T-helper 9 cell (primary cell): ENCODE measurements at regions not wholly inside any gene's neighbourhood (a gene's known extent, or its start where the extent isn't known, plus 50 kb on each side); places are given as distances from the start of the nearest gene placed in this dataset.

ENCODE experiments used
- DNase-seq: peaks from one replicate; pipeline ENCODE4 v3.0.0-alpha.2; 2020

GRCh38 chr16:80299416-80299815, 241.4 kb upstream of the DYNLRB2 start:
- no peak for DNase-seq

DNA sequence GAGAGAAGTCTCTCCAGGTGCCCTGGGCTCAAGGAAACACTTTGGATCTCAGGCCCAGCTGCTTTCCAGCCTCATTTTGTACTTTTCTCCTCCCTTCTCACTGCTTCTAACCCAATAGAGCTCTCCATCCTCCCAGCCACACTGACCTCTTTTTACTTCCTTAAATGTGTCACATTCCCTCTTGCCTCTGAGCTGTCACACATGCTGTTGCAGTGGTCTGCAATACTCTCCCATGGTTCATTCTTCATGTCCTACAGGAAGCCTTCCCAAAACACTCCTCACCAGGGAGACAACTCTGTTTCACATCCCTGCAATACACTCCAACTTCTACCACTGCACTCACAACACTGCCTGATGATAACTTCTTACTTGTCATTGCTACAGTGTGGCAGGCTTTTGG, 242.1 kb upstream of the DYNLRB2 start:
- no peak for DNase-seq

DNA sequence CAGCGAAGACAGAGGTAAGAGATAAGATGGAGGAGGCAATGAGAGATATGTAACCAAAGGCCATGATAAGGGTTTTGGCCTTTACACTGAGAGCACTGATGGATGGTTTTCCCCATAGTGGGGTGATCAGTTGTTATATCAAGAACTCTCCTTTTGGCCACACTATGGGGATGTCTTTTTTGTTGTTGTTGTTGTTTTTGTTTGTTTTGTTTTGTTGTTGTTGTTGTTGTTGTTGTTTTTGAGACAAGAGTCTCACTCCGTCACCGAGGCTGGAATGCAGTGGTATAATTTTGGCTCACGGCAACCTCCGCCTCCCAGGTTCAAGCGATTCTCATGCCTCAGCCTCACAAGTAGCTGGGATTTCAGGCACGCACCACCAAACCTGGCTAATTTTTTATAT, 244.8 kb upstream of the DYNLRB2 start:
- no peak for DNase-seq

DNA sequence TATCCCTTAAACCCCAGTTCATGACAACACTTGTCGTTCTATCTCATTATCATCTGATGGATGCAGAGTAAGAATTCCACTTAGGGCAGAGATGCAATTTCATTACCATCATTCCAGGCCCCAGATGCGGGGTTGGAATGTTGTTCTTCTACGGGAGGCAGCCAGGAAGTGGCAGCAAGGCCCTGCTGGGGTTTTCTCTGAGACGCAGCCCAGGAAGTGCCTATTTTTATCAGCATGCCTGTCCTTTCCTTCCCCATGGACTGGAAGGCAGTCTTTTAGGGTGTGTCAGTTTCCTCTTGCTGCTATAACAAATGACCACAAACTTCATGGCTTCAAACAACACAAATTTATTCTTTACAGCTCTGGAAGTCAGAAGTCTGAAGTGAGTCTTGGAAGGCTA, 246.6 kb upstream of the DYNLRB2 start:
- no peak for DNase-seq

GRCh38 chr16:80288616-80289015, 252.2 kb upstream of the DYNLRB2 start:
- no peak for DNase-seq

GRCh38 chr16:80287674-80288073, 253.1 kb upstream of the DYNLRB2 start:
- no peak for DNase-seq

DNA sequence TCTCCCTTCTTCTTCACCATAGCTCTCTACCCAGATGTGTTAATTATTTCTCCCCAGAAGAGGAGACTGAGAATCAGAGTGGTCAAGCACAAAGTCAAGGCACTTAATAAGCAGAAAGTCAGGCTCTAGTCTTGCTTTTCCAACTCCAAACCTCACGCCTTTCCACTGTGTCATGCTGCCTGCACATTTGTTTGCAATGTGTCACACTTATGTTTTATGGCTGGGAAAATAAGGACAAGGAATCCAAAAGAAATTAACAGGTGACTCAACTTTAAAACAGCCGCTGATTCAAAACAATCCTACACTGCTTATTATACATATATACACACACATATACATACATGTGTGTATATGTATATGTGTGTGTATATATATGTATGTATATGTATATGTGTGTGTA, 255.7 kb upstream of the DYNLRB2 start:
- DNase-seq = no peak

DNA sequence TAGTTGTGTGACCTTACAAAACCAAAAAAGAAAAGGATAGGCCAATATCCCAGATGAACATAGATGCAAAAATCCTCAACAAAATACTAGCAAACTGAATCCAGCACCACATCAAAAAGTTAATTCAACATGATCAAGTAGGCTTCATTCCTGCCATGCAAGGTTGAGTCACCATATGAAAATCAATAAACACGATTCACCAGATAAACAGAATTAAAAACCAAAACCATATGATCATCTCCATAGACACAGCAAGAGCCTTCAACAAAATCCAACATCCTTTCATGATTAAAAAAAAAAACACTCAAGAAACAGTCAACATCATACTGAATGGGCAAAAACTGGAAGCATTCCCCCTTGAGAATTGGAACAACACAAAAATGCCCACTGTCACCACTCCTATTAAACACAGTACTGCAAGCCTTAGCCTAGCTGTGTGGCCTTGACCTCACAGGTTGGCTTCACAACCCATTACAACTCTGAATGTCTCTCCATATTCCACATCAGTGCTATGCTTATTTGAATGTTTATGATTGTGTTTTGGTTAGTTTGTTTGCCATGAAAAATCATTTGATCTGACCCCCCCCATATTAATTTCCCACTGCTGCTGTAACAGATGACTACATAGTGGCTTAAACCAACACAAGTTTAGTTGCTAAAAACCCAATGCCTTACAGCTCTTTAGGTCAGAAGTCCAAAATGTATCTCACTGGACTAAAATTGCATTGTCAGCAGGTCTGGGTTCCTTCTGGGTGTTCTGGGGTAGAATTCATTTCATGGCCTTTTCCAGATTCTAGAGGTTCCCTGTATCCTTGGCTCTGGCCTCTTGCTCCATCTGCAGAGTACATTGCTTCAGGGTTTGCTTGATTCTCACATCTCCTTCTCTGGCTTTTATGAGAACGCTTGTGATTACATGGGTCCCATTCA, 257.1 kb upstream of the DYNLRB2 start:
- no peak for DNase-seq

DNA sequence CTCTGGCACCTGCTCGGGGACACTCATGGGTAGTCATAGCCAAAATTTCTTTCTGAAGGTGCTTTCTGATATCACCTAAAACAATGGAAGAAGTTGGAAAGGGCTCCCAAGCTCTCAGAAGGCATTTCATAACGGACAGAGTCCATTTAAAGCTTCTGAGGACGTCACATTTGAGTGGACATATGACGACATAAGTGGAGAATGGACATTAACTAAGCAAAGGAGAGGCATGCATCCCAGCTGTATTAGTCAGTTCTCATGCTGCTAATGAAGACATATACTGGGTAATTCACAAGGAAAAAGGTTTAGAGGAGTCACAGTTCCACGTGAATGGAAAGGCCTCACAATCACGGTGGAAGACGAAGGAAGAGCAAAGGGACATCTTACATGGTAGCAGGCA, 260.2 kb upstream of the DYNLRB2 start:
- no peak for DNase-seq

- no peak for DNase-seq
These were observed 261.1 kb upstream of the DYNLRB2 start for GRCh38 chr16:80279656-80280055.

- DNase-seq = no peak
These were observed 263.6 kb upstream of the DYNLRB2 start for GRCh38 chr16:80277182-80277581.

GRCh38 chr16:80274576-80275191, 266.1 kb upstream of the DYNLRB2 start:
- no peak for DNase-seq

GRCh38 chr16:80273635-80274538, 266.9 kb upstream of the DYNLRB2 start:
- DNase-seq = no peak

GRCh38 chr16:80265624-80266306, 275.0 kb upstream of the DYNLRB2 start:
- DNase-seq = no peak

DNA sequence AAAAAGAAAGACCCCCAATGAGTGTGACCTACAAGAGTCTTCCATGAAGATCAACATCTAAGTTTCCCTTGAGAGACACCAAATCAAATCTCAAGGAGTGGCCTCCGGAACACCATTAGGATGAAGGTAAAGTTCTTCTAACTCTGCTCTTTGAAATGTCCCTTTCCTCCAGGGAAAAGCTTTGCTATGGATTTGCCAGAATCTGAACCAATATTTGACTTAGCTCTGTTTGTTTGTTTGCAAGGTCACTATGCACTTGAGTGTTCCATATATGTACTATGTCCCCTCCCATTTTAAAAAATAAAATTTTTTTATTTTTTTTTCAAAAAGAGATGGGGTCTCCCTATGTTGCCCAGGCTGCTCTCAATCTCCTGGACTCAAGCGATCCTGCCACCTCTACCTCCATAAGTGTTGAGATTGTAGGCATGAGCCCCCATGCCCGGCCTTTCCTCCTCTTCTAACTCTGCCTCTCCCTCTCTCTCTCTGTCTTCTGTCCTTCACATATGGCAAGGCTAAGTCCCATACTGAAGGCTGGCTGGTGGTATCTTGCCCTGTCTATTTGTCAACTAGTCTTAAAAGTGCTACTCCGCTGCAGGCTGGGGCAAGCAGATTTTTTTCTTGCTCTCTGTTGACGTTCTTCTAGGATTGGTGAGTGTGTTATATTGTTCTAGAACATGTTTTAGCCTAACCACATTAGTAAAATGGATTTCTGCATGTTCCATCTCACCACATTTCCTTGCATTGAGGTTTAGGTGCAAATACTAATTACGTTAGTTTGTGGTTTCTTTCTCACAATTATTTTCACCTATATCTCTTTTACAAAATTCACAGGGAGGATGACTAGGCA, 276.7 kb upstream of the DYNLRB2 start:
- no peak for DNase-seq

DNA sequence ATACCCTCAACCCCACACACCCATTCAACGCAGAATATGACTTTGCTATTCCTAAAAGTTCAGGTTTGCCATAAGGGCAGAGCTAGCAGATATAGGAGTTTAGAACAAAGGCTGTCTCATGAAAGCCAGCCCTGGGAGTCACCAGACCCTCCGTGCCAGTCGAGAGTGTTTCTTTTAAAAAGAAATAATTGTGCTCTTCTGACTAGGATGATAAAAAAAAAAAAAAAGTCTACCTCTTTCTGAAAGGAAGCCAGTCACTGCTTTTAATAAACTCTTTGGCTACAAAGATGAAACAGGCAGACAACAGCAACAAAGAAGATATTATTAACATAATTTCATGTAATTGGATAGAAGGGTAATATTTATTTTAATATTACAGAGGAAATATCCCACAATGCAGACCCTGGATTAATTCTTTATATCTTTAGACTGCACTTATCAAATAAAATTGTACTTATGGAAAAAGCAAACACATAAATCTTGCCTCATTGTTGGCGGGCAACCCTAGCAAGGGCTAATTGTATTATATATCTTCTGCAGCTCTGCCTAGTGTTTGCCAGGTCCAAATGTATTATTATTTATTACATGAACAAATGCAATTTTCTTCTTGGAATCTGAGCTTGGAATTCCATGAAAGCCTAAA, 277.5 kb upstream of the DYNLRB2 start:
- no peak for DNase-seq

DNA sequence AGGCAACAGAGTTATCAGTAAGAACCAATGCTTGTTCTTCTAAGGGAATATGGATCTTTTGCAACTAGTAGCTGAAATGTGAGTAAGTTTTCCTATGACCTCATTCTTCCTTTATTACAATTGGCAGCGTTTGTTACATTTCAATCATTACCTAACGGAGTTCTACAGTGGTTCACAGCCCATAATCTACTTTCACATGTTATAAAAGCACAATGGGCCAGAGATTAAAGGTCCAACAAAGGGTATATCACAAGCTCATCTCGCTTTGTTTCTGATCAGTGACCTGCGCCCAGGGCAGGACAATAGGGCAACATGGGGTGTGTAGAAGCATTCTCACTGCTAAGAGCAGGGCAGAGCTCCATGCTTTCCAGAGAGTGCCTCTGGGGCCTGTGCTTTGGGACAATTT, 279.9 kb upstream of the DYNLRB2 start:
- DNase-seq = no peak

DNA sequence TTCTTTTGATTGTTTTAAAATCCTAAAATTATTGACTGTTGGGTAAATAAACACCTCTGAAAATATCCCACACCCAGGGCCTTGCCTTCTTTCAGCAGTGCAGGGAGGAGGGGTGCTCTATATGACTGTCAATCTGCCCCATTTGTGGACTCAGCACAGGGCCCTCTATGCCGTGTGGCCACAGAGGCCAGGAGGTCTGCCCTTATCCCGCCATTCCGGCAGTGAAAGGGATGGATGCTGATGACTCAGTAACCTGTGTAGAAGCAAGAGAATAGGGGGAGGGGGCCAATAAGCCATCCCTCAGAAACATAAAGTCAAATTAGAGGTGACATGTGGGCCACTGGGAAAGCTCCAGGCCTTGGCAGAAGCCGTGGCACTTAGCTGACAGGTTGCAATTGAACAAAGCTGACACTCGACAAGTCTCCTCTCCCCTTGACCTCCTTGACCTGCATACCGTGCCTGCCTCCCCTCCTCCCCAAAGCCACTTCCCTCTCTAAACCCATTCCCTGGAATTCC, 281.4 kb upstream of the DYNLRB2 start:
- no peak for DNase-seq

DNA sequence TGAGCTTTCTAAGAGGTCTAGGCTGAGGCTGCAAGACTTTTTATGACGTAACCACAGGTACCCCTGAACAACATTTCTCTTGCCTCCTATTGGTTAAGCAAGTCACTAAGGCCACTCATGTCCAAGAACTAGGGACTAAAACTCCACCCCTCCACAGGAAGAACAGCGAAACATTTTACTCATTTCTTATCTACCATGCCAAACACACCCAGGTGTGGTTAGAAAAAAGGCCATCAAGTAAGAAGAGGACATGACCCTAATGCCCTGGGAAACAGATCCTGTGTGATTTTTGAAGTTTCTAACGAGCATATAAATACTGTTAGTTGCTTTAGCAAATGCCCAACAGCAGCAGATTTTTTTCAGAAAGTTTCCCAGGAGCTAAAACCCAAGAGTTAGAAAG, 282.4 kb upstream of the DYNLRB2 start:
- no peak for DNase-seq

GRCh38 chr16:80254970-80255369, 285.8 kb upstream of the DYNLRB2 start:
- DNase-seq = no peak

DNA sequence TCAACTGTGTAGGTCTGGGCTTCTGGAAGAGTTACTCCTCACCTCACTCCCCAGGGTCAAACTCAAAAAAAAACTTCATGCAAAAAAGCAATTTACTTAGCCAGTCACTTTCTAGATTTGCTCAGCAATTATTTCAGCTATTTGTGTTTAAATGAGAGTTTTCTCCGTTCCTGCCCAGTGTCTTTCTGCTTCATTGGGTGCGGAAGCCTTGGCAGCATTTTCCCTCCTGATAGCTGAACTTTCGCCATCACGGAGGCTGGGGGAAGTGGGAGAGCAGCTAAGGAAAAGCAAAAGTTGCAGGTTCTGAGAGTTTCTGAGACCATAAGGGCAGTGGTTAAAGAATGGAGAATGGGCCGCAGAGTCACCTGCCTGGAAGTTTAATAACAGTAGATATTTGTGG, 287.1 kb upstream of the DYNLRB2 start:
- DNase-seq = no peak
